Mucosa of descending colon (tissue), 3 donors: ENCODE measurements at regions not wholly inside any gene's neighbourhood (a gene's known extent, or its start where the extent isn't known, plus 50 kb on each side); places are given as distances from the start of the nearest gene placed in this dataset.

Source experiments
- ATAC-seq: fragments of 200-7000 bp; cut with Tn5 transposase; one replicate; pipeline ENCODE4 v1.9.1; 2020; ENCODE audit warnings: mild to moderate bottlenecking, moderate library complexity
- DNase-seq, 3 donors: peaks; one replicate each; pipeline ENCODE4 v3.0.0-alpha.2; 2020
- H3K36me3 ChIP-seq: fragments of 200-600 bp; one replicate; pipeline ENCODE4 v1.8.0; 2021; ENCODE audit warnings: low read depth, mild to moderate bottlenecking
- H3K4me1 ChIP-seq: fragments of 200-600 bp; one replicate; pipeline ENCODE4 v1.8.0; 2021; ENCODE audit warnings: low read depth, mild to moderate bottlenecking
- H3K4me3 ChIP-seq: fragments of 200-600 bp; one replicate; pipeline ENCODE4 v1.8.0; 2021; ENCODE audit warnings: mild to moderate bottlenecking
- H3K9me3 ChIP-seq: fragments of 200-600 bp; one replicate; pipeline ENCODE4 v1.8.0; 2021; ENCODE audit warnings: mild to moderate bottlenecking
- CTCF ChIP-seq: fragments of 200-600 bp; IDR thresholded peaks from one replicate; pipeline ENCODE4 v1.8.0; 2022; ENCODE audit warnings: antibody characterized with exemption, mild to moderate bottlenecking
- intact Hi-C, 2 donors: fragments of 100-400 bp; cut with DNase I in 1 of 2; cut with micrococcal nuclease in 1 of 2; formaldehyde crosslinking; loops; one replicate each; pipeline versions ENCODE4 v1.11.0 to v1.11.1; 2022; cut with DNase I, micrococcal nuclease
- donor health status: DM: no; HTN: no; CAD: no; lungs with moderate emphysema.
- donor health status: DM: no; HTN: no; CAD: no.
- donor health status: DM: no; HTN: yes; CAD: no.

DNA sequence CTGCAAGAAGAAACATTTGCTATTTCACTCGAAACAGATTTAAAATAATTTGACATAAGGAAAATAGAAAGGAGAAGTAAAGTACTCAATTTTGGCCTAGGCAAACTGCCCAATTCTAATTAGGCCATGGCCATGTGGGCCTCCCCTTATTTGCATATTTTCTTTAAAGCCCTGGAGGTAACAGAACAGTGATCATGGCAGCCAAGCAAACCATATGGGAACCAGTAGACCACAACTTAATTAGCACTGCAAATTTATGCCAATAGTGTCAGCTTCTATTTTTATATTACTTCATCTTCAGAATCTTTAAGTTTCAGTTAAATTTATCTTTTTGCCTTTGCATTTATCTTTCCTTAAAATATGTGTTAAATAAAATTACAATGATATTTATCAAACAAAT, 63.3 kb upstream of the THSD7A start:
- H3K36me3 ChIP-seq, result no peaks in the 10 kb centered on the region
- no peak for ATAC-seq
- DNase-seq, result no peak
- no peak overlapping the region for H3K4me3 ChIP-seq
- intact Hi-C loops, result no loop called here
- H3K4me1 ChIP-seq, result no peaks in the 10 kb centered on the region
- H3K9me3 ChIP-seq, result no peaks in the 10 kb centered on the region
- TF ChIP-seq CTCF, result no peak

DNA sequence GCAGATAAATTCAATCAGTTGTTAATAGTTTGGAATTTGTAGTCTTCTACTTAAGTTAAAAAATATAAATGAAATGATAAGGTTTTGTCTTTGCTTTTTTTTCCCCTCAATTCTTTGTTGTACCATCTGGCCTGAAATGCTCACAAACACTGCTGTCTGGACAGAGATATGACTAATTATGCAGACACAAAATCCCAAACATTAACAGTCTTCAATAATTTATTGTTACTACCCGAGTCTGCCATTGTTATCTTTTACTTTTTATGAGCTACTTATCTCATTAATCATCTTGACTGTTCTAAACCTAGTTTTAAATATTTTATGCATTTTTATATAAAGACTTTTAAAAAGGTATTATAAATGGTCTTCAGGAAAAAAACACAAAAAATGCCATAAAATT, 64.7 kb upstream of the THSD7A start:
- ATAC-seq (no peak), DNase-seq (no peak)
- Histone ChIP-seq H3K4me3 (no peak overlapping the region), H3K4me1 (no peaks in the 10 kb centered on the region), H3K36me3 (no peaks in the 10 kb centered on the region), H3K9me3 (no peaks in the 10 kb centered on the region)
- intact Hi-C loops, result no loop called here
- TF ChIP-seq CTCF, result no peak

GRCh38 chr7:11899247-11899646, 67.2 kb upstream of the THSD7A start:
- H3K9me3 ChIP-seq, result no peaks in the 10 kb centered on the region
- H3K4me1 ChIP-seq, result no peaks in the 10 kb centered on the region
- DNase-seq (no peak), ATAC-seq (no peak)
- no peaks in the 10 kb centered on the region for H3K36me3 ChIP-seq
- TF ChIP-seq CTCF, result no peak
- H3K4me3 ChIP-seq, result no peak overlapping the region
- intact Hi-C loops, result no loop called here

DNA sequence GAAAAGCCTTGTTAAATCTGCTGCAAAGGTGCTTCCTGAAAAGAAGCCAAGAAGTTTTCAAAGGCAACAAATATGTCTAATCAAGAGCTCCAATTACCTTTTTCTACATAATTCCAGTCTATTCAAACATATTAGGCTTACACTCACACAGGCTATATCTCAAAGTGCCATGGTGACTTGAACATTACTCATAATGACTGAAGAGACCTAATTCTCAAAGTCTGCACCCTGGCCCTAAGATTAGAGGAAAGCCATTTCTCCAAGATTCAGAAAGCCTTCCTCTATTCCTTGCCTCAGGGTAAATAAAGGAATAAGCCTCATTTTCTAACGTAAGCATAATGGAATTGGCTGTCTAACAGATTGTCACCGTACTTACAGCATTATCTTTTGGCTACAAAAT, 78.3 kb upstream of the THSD7A start:
- ATAC-seq (no peak), DNase-seq (no peak)
- H3K36me3 ChIP-seq, result no peaks in the 10 kb centered on the region
- no peak for TF ChIP-seq CTCF
- no peaks in the 10 kb centered on the region for H3K9me3 ChIP-seq
- no peaks in the 10 kb centered on the region for H3K4me1 ChIP-seq
- intact Hi-C loops, result no loop called here
- no peak overlapping the region for H3K4me3 ChIP-seq

DNA sequence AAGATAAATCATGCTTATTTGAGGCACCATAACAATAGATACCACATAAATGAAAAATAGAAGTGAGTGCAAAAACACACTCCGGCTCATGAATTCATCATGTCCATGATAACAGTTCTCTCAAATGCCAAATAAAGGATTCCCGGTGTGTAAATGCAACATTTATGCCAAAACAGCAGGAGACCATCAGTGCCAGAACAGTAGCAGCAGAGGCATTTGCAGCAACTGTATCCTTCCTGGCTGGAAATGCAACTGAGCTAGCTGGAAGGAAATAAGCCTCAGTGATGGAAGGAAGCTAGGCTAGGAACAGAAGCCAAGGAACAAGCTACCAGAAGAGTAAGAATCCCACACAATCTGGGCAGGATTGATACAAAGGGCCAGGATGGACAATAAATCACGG, 79.9 kb upstream of the THSD7A start:
- Histone ChIP-seq H3K4me1 (no peaks in the 10 kb centered on the region), H3K9me3 (no peaks in the 10 kb centered on the region), H3K36me3 (no peaks in the 10 kb centered on the region), H3K4me3 (no peak overlapping the region)
- ATAC-seq, result no peak
- intact Hi-C loops, result no loop called here
- DNase-seq, result no peak
- no peak for TF ChIP-seq CTCF

DNA sequence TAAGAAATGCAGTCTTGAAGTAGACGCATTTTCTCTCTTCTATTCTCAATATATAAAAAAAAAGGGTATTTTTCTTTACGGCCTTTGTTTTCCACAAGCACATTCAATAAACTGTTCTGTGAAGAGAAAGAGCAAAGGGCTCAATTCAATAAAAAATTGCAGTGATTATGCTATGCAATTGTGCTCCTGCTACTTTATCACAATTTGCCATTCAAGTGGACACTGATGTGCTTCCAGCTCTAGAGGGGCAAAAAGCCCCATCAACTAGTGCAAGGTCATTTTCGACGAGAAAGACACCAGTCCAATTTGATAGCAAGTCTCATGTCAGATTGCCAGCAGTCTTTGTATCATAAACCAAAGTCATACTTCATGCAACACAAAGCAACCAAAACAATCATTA, 82.6 kb upstream of the THSD7A start:
- no peaks in the 10 kb centered on the region for H3K9me3 ChIP-seq

More for the DNA sequence above, 82.6 kb upstream of the THSD7A start:
- ATAC-seq (no peak), DNase-seq (no peak)
- H3K4me3 ChIP-seq, result no peak overlapping the region
- H3K36me3 ChIP-seq, result no peaks in the 10 kb centered on the region
- intact Hi-C loops, result no loop called here
- no peaks in the 10 kb centered on the region for H3K4me1 ChIP-seq
- TF ChIP-seq CTCF, result no peak
